ENCODE measurements at regions not wholly inside any gene's neighbourhood (a gene's known extent, or its start where the extent isn't known, plus 50 kb on each side); places are given as distances from the start of the nearest gene placed in this dataset.

- no peak overlapping the region for H2AFZ ChIP-seq (ENCODE audit: low read depth, low read length)
- FAIRE-seq (no peak), DNase-seq (ENCODE audit: low read depth, low spot score) (no peak)
- no peak overlapping the region for H3K4me3 ChIP-seq (replicated peaks in 1 of 3; ENCODE audit: insufficient read depth in 1 of 3, low read depth in 1 of 3, low read length in 3 of 3)
- H3K4me2 ChIP-seq (ENCODE audit: insufficient read depth, low read length) = no peak overlapping the region
- H3K27me3 ChIP-seq (ENCODE audit: control insufficient read depth in 2 of 2, insufficient read depth in 2 of 2, low read length in 2 of 2) = no peaks in the 10 kb centered on the region
- H3K9ac ChIP-seq (replicated peaks; ENCODE audit: extremely low read depth, insufficient read depth, low read length) = no peak overlapping the region
- intact Hi-C loops (cut with micrococcal nuclease) (no loop called here), dilution Hi-C loops (cut with MboI; ENCODE audit: extremely low pct_ligation_motif_present, low sequenced_read_pairs) (no loop called here)
- ChIA-PET POLR2A (no interaction called here), CTCF (no interaction called here)
- no peaks in the 10 kb centered on the region for H3K36me3 ChIP-seq (ENCODE audit: control insufficient read depth in 2 of 2, extremely low read depth in 1 of 2, insufficient read depth in 2 of 2, low read length in 2 of 2)
- no peak for TF ChIP-seq MYC (IDR thresholded peaks at IDR 0.05; ENCODE audit: low read depth, low read length)
- no peak for TF ChIP-seq POLR2AphosphoS5 (IDR thresholded peaks at IDR 0.05; ENCODE audit: insufficient read depth, low read depth, low read length)
- TF ChIP-seq GATA2 (IDR thresholded peaks at IDR 0.05; ENCODE audit: insufficient read depth, insufficient read length, low read depth, low read length) = no peak
- no peak for TF ChIP-seq POLR2A (IDR thresholded peaks at IDR 0.05; ENCODE audit: low read depth, low read length)
- no peak for TF ChIP-seq FOS (IDR thresholded peaks at IDR 0.05; ENCODE audit: borderline replicate concordance, insufficient read depth, low read length)
- no peak for TF ChIP-seq JUN (IDR thresholded peaks at IDR 0.05; ENCODE audit: borderline replicate concordance, insufficient read depth, insufficient read length, low read depth)
- TF ChIP-seq MAX (IDR thresholded peaks at IDR 0.05; ENCODE audit: insufficient read depth, insufficient read length) = no peak
- TF ChIP-seq CTCF (IDR thresholded peaks at IDR 0.05; ENCODE audit: extremely low read depth in 1 of 2, insufficient read depth in 1 of 2, low read depth in 1 of 2, low read length in 2 of 2) = no peak
- no peak for TF ChIP-seq EZH2 (IDR thresholded peaks at IDR 0.05; ENCODE audit: borderline replicate concordance, low read depth, low read length, severe bottlenecking)
- no peaks in the 10 kb centered on the region for H4K20me1 ChIP-seq (replicated peaks; ENCODE audit: control insufficient read depth, extremely low read depth, insufficient read depth, low read length)
- H3K9me1 ChIP-seq (replicated peaks; ENCODE audit: control insufficient read depth, extremely low read depth, insufficient read depth, low read length) = no peaks in the 10 kb centered on the region
- no peaks in the 10 kb centered on the region for H3K4me1 ChIP-seq (ENCODE audit: control insufficient read depth, extremely low read depth, insufficient read depth, low read length)
- H3K9me3 ChIP-seq (replicated peaks; ENCODE audit: control insufficient read depth, insufficient read depth, low read length) = no peaks in the 10 kb centered on the region
- no TSS peak for BruUV-seq (replicated peaks)
- no peaks in the 10 kb centered on the region for H3K79me2 ChIP-seq (ENCODE audit: control insufficient read depth, insufficient read depth, low read length)
- no peak overlapping the region for H3K27ac ChIP-seq (ENCODE audit: insufficient read depth, low read depth, low read length)
These were observed 182.1 kb downstream of the ARRDC4 start for GRCh38 chr15:98142572-98142971.
